Calu3 (cell line): ENCODE measurements at regions not wholly inside any gene's neighbourhood (a gene's known extent, or its start where the extent isn't known, plus 50 kb on each side); places are given as distances from the start of the nearest gene placed in this dataset.

Experiments
- BruUV-seq: library from RNA; stranded (reverse); fragments of 400-500 nt; replicated peaks from 2 replicates; lab custom pipeline; 2021; lab: Mats Ljungman, UMichigan
- CTCF ChIA-PET: fragments of 300-600 bp; sonication (Branson Sonifier 250); formaldehyde crosslinking; loops from one replicate; lab custom pipeline; 2022; ENCODE audit warnings: antibody characterized with exemption; lab: Charles Lee
- DNase-seq: peaks from one replicate; pipeline ENCODE4 v3.0.0; 2022
- H3K27ac Mint-ChIP-seq: one replicate; pipeline ENCODE4 v1.8.0; 2022; ENCODE audit warnings: mixed read lengths; ENCODE audit not compliant: unreplicated experiment
- H3K27me3 Mint-ChIP-seq: one replicate; pipeline ENCODE4 v1.8.0; 2022; ENCODE audit warnings: mixed read lengths; ENCODE audit not compliant: unreplicated experiment
- H3K36me3 Mint-ChIP-seq: one replicate; pipeline ENCODE4 v1.8.0; 2022; ENCODE audit warnings: mild to moderate bottlenecking, moderate library complexity, mixed read lengths; ENCODE audit not compliant: insufficient read depth, unreplicated experiment
- H3K4me1 Mint-ChIP-seq: one replicate; pipeline ENCODE4 v1.8.0; 2022; ENCODE audit warnings: mild to moderate bottlenecking, low read depth, mixed read lengths; ENCODE audit not compliant: unreplicated experiment
- H3K4me3 Mint-ChIP-seq: one replicate; pipeline ENCODE4 v1.8.0; 2022; ENCODE audit warnings: mild to moderate bottlenecking, low read depth, moderate library complexity, mixed read lengths; ENCODE audit not compliant: unreplicated experiment
- H3K9me3 Mint-ChIP-seq: one replicate; pipeline ENCODE4 v1.8.0; 2022; ENCODE audit warnings: low read depth, mixed read lengths; ENCODE audit not compliant: unreplicated experiment
- CTCF ChIP-seq: fragments of 200-600 bp; IDR thresholded peaks from one replicate; pipeline ENCODE4 v1.8.0; 2022; ENCODE audit warnings: antibody characterized with exemption; ENCODE audit not compliant: unreplicated experiment
- intact Hi-C: fragments of 100-400 bp; cut with micrococcal nuclease; formaldehyde crosslinking; loops from one replicate; pipeline ENCODE4 v1.10.0; 2022; ENCODE audit not compliant: unreplicated experiment

GRCh38 chr10:108238261-108238660 lies 1073.8 kb upstream of the SORCS1 start:
- intact Hi-C loops = no loop called here
- no peaks in the 10 kb centered on the region for H3K36me3 Mint-ChIP-seq
- peaks cover 11% of the 10 kb centered on the region for H3K9me3 Mint-ChIP-seq
- no peaks in the 10 kb centered on the region for H3K27me3 Mint-ChIP-seq
- no peak overlapping the region for H3K4me3 Mint-ChIP-seq
- no peak for DNase-seq
- BruUV-seq = no TSS peak
- TF ChIP-seq CTCF = no peak
- H3K27ac Mint-ChIP-seq = no peak overlapping the region
- no peaks in the 10 kb centered on the region for H3K4me1 Mint-ChIP-seq
- CTCF ChIA-PET = no interaction called here

GRCh38 chr10:108230478-108231170 lies 1066.1 kb upstream of the SORCS1 start:
- H3K9me3 Mint-ChIP-seq = peaks cover 9% of the 10 kb centered on the region
- no peak for DNase-seq
- BruUV-seq = no TSS peak
- intact Hi-C loops = no loop called here
- CTCF ChIA-PET = no interaction called here
- no peak for TF ChIP-seq CTCF
- H3K27ac Mint-ChIP-seq = no peak overlapping the region
- no peaks in the 10 kb centered on the region for H3K27me3 Mint-ChIP-seq
- H3K36me3 Mint-ChIP-seq = no peaks in the 10 kb centered on the region
- H3K4me1 Mint-ChIP-seq = no peaks in the 10 kb centered on the region
- no peak overlapping the region for H3K4me3 Mint-ChIP-seq

- BruUV-seq = no TSS peak
- Mint-ChIP-seq H3K27ac (no peak overlapping the region), H3K27me3 (no peaks in the 10 kb centered on the region), H3K4me1 (no peaks in the 10 kb centered on the region), H3K36me3 (no peaks in the 10 kb centered on the region), H3K4me3 (no peak overlapping the region), H3K9me3 (peaks cover 3% of the 10 kb centered on the region)
- intact Hi-C loops = no loop called here
- CTCF ChIA-PET = no interaction called here
- no peak for DNase-seq
- TF ChIP-seq CTCF = no peak
Measured at GRCh38 chr10:108208732-108209131, 1044.2 kb upstream of the SORCS1 start.

GRCh38 chr10:108208038-108208437 lies 1043.5 kb upstream of the SORCS1 start:
- no peak for DNase-seq
- no peaks in the 10 kb centered on the region for H3K36me3 Mint-ChIP-seq
- H3K9me3 Mint-ChIP-seq = peaks cover 3% of the 10 kb centered on the region
- H3K27ac Mint-ChIP-seq = no peak overlapping the region
- H3K4me1 Mint-ChIP-seq = no peaks in the 10 kb centered on the region
- CTCF ChIA-PET = no interaction called here
- no peak overlapping the region for H3K4me3 Mint-ChIP-seq
- no peaks in the 10 kb centered on the region for H3K27me3 Mint-ChIP-seq
- BruUV-seq = no TSS peak
- intact Hi-C loops = no loop called here
- no peak for TF ChIP-seq CTCF
